T-helper 2 cell treated with Interferon-gamma antibody and Interleukin-4, amounts not matched to agents 5 μg/mL and 100 μg/mL, for 36 hours (primary cell): ENCODE measurements at regions not wholly inside any gene's neighbourhood (a gene's known extent, or its start where the extent isn't known, plus 50 kb on each side); places are given as distances from the start of the nearest gene placed in this dataset.

ENCODE experiments used
- DNase-seq: peaks from one replicate; pipeline ENCODE4 v3.0.0; 2021; ENCODE audit warnings: low spot score
- H3K27ac Mint-ChIP-seq: one replicate; pipeline ENCODE4 v1.8.0; 2021; ENCODE audit warnings: mild to moderate bottlenecking, mixed read lengths
- H3K27me3 Mint-ChIP-seq: one replicate; pipeline ENCODE4 v1.8.0; 2021; ENCODE audit warnings: low read depth, mixed read lengths
- H3K36me3 Mint-ChIP-seq: one replicate; pipeline ENCODE4 v1.8.0; 2021; ENCODE audit warnings: low read depth, mixed read lengths
- H3K4me1 Mint-ChIP-seq: one replicate; pipeline ENCODE4 v1.8.0; 2021; ENCODE audit warnings: low read depth, mixed read lengths
- H3K4me3 Mint-ChIP-seq: one replicate; pipeline ENCODE4 v1.8.0; 2022; ENCODE audit warnings: mild to moderate bottlenecking, moderate library complexity, mixed read lengths
- H3K9me3 Mint-ChIP-seq: one replicate; pipeline ENCODE4 v1.8.0; 2021; ENCODE audit warnings: mixed read lengths

DNA sequence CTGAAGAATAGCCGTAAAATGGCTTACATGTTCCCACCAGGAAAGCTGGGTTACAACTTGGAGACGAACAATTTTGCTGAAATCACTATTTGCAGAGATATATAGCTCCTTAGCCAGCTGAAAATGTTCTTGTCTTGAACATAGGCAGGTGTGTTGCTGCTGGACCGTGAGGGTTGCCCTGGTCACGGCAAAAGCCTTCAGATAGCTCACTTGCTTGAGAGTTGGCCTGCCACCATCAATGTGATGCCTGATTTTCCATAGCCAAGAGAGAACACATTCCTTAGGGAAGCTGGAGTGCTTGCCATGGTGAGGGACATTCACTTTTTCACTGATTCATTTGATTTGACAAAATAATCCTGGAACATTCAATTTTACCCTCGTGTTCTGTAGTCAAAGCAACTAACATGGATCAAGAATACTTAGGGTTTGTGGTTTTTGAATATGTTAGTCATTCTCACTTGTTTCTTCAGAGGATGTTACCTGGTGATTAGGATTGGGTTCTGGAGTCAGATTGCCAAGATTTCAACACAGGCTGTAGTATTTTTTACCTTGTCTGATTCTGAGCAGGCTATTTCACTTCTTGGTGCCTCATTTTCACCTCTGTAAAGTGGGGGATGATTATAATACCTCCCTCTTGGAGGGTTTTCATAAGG, 536.9 kb downstream of the RAPGEF2 start:
- no peaks in the 10 kb centered on the region for H3K27me3 Mint-ChIP-seq
- no peaks in the 10 kb centered on the region for H3K9me3 Mint-ChIP-seq
- no peaks in the 10 kb centered on the region for H3K4me1 Mint-ChIP-seq
- H3K36me3 Mint-ChIP-seq: no peaks in the 10 kb centered on the region
- no peak overlapping the region for H3K27ac Mint-ChIP-seq
- DNase-seq: no peak
- no peak overlapping the region for H3K4me3 Mint-ChIP-seq

DNA sequence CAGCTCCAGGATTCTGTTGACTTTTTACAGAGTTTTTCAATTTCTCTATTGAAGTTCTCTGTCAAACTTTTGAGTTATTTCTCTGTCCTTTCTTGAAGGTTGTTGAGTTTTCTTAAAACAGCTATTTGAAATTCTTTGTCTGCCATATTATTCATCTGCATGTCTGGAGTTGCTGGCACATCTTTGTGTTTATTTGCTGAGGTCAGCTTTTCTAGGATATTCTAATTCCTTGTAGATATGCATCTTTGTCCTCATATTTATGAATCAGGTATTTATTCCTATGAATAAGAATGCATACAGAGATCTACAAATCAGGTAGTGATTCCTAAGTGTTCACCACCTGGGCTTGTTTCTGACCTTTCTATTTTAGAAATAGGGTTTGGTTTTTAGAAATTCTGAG, 546.4 kb downstream of the RAPGEF2 start:
- Mint-ChIP-seq H3K4me1 (no peaks in the 10 kb centered on the region), H3K9me3 (no peaks in the 10 kb centered on the region), H3K27me3 (no peaks in the 10 kb centered on the region), H3K36me3 (no peaks in the 10 kb centered on the region), H3K4me3 (no peak overlapping the region), H3K27ac (no peak overlapping the region)
- no peak for DNase-seq

DNA sequence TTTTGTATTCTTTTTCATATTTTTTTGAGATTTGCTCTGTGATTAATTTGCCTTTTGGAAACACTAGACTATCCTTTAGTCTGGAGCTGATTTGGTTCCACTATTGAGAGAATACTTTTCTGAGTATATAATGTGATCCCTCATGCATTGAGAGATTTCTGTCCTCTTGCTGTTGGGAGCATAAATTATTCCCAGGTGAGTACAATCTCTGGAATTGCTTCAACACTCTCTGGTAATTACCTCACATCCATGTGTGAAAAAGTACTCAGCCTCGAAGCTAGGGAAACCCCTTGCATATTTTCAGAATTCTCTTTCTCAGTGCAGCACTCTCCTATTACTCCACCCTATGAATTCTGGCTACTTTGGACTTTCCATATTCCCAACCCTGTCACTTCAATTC, 550.0 kb downstream of the RAPGEF2 start:
- H3K36me3 Mint-ChIP-seq: no peaks in the 10 kb centered on the region
- no peaks in the 10 kb centered on the region for H3K9me3 Mint-ChIP-seq
- no peaks in the 10 kb centered on the region for H3K27me3 Mint-ChIP-seq
- no peaks in the 10 kb centered on the region for H3K4me1 Mint-ChIP-seq
- no peak for DNase-seq
- no peak overlapping the region for H3K4me3 Mint-ChIP-seq
- no peak overlapping the region for H3K27ac Mint-ChIP-seq

DNA sequence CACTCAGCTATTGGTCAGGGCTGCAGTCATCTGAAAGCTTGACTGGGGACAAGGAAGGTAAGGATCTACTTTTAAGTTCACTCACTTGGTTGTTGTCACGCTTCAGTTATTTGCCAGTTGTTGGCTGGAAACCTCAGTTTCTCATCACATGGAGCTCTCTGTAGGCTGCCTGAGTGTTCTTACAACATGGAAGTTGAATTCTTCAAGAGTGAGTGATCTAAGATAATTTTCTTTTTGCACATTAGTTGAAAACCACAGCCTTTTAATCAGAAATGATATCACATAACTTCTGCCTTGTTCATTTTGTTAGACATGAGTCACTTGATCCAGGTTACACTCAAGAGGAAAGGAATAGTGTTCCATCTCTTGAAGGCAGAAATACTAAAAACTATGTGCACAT, 552.7 kb downstream of the RAPGEF2 start:
- Mint-ChIP-seq H3K4me1 (no peaks in the 10 kb centered on the region), H3K36me3 (no peaks in the 10 kb centered on the region), H3K4me3 (no peak overlapping the region), H3K27ac (no peak overlapping the region), H3K27me3 (no peaks in the 10 kb centered on the region), H3K9me3 (peaks cover 4% of the 10 kb centered on the region)
- DNase-seq: no peak

DNA sequence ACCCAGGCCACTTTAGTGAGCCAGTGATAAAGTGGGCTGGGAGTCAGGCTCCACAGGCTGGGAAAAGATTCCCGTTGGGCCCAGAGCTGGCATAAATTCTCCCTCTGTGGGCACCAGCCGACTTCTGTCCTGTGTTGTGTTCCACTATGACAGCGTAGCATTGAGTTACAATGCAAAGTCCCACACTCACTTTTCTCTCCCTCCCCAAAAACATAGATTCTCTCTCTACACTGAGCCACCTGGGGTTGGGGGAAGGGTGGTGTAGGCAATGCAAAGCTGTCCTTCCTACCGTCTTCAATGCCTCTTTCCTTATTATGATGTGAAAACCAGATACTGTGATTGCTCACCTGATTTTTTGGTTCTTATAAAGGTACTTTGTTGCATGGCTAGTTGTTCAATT, 566.2 kb downstream of the RAPGEF2 start:
- H3K4me1 Mint-ChIP-seq: no peaks in the 10 kb centered on the region
- peaks cover 6% of the 10 kb centered on the region for H3K9me3 Mint-ChIP-seq
- no peaks in the 10 kb centered on the region for H3K36me3 Mint-ChIP-seq
- no peak for DNase-seq
- no peaks in the 10 kb centered on the region for H3K27me3 Mint-ChIP-seq
- H3K27ac Mint-ChIP-seq: no peak overlapping the region
- no peak overlapping the region for H3K4me3 Mint-ChIP-seq

DNA sequence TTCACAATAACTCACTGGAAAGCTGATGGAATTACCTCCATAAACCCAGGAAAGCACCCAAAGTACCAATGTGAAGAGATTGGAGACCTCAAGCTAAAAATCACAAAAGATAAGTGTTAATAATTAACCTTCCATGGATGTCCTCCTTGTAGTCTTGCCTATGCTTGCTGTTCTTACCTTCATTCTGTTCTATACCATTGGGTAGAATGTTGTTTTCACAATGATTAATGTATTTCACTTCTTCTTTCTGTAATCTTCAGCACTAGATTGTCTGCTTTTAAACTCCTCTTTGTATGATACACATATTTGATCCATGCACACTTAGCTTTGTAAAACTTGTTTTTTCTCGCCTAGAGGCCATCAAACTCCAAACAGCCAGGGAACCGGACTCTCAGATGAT, 570.3 kb downstream of the RAPGEF2 start:
- H3K9me3 Mint-ChIP-seq: no peaks in the 10 kb centered on the region
- H3K4me1 Mint-ChIP-seq: no peaks in the 10 kb centered on the region
- H3K36me3 Mint-ChIP-seq: no peaks in the 10 kb centered on the region
- H3K4me3 Mint-ChIP-seq: no peak overlapping the region
- H3K27me3 Mint-ChIP-seq: no peaks in the 10 kb centered on the region
- no peak overlapping the region for H3K27ac Mint-ChIP-seq
- no peak for DNase-seq

DNA sequence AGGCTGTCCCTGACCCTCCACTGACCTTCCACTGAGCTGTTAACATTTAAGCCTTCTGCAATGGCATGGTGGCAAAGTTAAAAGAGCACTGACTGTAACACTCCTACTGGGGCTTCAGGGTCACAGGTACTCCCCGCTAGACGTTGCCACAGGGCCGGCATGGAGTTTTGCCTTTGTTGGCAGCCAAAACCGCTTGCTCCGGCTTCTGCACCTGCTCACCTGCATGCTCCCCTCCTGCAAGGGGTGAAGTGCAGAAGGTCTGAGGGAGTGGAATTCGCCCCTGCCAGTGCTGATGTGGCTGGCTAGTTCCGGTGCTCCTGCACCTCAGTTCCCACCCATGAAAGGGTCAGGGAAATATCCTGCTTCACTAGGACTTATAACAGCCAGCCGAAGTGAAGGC, 571.4 kb downstream of the RAPGEF2 start:
- no peak for DNase-seq
- Mint-ChIP-seq H3K9me3 (no peaks in the 10 kb centered on the region), H3K27ac (no peak overlapping the region), H3K4me1 (no peaks in the 10 kb centered on the region), H3K4me3 (no peak overlapping the region), H3K36me3 (no peaks in the 10 kb centered on the region), H3K27me3 (no peaks in the 10 kb centered on the region)

DNA sequence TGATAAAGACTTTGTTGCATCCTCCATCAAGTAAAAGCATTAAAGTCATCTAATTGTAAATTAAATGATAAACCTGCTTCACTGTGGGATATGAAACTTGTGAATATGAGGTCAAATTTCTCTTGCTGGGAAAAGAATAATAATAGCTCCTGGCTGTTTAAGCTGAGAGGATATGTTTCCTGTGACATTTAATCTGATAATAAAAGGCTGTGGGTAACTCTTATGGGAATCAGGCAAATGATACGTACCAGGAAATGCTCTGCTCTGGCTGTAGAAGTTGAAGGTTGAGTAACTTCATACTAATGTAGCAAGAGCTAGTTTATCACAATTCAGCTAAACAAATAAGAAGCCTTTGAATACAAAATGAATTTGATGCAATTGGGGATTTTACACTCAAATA, 574.6 kb downstream of the RAPGEF2 start:
- H3K9me3 Mint-ChIP-seq: peaks cover 8% of the 10 kb centered on the region
- H3K27ac Mint-ChIP-seq: no peak overlapping the region
- H3K4me1 Mint-ChIP-seq: no peaks in the 10 kb centered on the region
- no peak for DNase-seq
- no peaks in the 10 kb centered on the region for H3K36me3 Mint-ChIP-seq
- no peak overlapping the region for H3K4me3 Mint-ChIP-seq
- H3K27me3 Mint-ChIP-seq: no peaks in the 10 kb centered on the region

DNA sequence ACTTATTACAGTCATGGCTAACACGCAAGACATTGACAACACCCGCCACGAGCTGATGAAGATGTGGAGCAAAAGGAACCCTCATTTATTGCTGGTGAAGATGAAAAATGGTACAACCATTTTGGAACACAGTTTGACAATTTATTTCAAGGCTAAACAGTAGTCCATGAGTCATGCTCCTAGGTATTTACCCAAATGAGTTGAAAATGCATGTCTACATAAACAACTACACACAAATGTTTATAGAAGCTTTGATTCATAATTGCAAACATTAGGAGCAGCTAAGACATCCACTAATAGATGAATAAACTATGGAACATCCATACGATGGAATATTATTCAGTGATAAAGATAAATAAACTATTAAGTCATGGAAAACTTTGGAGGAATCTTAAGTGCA, 580.1 kb downstream of the RAPGEF2 start:
- Mint-ChIP-seq H3K36me3 (no peaks in the 10 kb centered on the region), H3K4me1 (no peaks in the 10 kb centered on the region), H3K9me3 (peaks cover 11% of the 10 kb centered on the region), H3K4me3 (no peak overlapping the region), H3K27ac (no peak overlapping the region), H3K27me3 (no peaks in the 10 kb centered on the region)
- no peak for DNase-seq

DNA sequence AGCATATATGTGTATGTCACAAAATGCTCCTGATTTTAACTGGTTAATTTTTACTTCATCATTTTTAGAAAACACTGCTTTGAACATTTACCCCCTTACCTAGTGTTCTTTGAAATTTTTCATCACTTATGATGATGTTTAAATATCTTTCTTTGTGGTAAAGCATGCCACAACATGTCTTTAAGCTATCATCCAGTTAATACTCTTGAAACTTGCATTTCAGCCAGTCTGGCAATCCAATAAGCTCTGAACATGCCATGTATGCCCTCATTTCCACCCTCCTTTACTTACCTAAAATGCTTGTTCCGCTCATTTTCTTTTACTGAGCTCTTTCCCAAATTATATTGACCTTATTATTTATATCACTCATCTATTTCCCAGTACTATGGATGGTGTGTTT, 581.2 kb downstream of the RAPGEF2 start:
- H3K9me3 Mint-ChIP-seq: peaks cover 12% of the 10 kb centered on the region
- no peaks in the 10 kb centered on the region for H3K36me3 Mint-ChIP-seq
- no peak for DNase-seq
- no peaks in the 10 kb centered on the region for H3K27me3 Mint-ChIP-seq
- no peaks in the 10 kb centered on the region for H3K4me1 Mint-ChIP-seq
- H3K4me3 Mint-ChIP-seq: no peak overlapping the region
- no peak overlapping the region for H3K27ac Mint-ChIP-seq

DNA sequence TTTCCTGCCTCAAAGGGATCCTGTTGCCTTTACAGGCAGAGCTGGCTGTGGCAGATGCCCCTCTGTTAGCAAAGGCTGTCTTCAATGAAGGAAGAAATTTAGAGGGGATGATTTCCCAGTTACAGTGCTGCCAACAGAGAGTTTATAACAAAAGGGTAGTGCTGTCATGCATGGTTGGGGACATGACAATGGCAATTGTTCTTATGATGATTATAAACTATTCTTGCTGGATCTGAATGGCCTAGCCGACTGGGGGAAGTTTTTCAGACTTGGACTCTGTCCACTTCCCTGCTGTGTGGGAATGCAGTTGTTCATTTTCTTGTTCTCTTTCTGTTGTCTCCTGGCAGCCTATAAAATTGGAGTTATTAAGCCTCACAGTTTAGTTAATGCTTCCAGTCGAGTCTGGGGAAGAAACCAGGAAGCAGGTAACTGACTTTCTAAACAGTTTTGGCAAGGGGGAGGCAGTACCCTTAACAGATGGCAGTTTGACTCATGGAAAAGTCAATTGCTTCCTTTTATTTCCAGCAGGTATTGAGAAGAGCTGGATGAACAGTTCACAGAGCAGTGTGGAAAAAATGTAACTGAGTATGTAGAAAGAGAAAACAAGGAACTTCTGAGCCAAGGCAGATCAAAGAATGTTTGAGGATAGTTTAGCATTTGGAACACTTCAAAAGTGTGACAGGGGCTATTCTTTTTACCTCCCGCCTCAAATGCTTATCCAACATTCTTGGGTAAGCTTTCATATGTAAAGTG, 582.6 kb downstream of the RAPGEF2 start:
- Mint-ChIP-seq H3K27ac (no peak overlapping the region), H3K36me3 (no peaks in the 10 kb centered on the region), H3K4me3 (no peak overlapping the region), H3K27me3 (no peaks in the 10 kb centered on the region), H3K4me1 (no peaks in the 10 kb centered on the region), H3K9me3 (peaks cover 12% of the 10 kb centered on the region)
- DNase-seq: no peak

DNA sequence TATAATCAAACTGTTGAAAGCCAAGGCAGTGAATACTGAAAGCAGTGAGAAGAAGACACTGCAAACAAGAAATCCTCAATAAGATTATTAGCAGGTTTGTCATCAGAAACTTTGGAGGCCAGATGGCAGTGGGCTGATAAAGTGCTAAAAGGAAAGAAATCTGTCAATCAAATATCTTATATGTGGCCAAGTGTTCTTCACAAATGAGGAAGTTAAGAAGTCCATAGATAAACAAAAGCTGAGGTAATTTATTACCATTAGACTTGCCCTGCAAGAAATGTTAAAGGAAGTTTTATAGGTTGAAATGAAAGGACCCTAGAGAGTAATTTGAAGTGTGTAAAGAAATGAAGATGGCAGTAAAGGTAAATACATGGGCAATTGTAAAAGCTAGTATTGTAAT, 586.6 kb downstream of the RAPGEF2 start:
- Mint-ChIP-seq H3K4me1 (no peaks in the 10 kb centered on the region), H3K27me3 (no peaks in the 10 kb centered on the region), H3K4me3 (no peak overlapping the region), H3K36me3 (no peaks in the 10 kb centered on the region), H3K9me3 (peaks cover 19% of the 10 kb centered on the region), H3K27ac (no peak overlapping the region)
- DNase-seq: no peak

DNA sequence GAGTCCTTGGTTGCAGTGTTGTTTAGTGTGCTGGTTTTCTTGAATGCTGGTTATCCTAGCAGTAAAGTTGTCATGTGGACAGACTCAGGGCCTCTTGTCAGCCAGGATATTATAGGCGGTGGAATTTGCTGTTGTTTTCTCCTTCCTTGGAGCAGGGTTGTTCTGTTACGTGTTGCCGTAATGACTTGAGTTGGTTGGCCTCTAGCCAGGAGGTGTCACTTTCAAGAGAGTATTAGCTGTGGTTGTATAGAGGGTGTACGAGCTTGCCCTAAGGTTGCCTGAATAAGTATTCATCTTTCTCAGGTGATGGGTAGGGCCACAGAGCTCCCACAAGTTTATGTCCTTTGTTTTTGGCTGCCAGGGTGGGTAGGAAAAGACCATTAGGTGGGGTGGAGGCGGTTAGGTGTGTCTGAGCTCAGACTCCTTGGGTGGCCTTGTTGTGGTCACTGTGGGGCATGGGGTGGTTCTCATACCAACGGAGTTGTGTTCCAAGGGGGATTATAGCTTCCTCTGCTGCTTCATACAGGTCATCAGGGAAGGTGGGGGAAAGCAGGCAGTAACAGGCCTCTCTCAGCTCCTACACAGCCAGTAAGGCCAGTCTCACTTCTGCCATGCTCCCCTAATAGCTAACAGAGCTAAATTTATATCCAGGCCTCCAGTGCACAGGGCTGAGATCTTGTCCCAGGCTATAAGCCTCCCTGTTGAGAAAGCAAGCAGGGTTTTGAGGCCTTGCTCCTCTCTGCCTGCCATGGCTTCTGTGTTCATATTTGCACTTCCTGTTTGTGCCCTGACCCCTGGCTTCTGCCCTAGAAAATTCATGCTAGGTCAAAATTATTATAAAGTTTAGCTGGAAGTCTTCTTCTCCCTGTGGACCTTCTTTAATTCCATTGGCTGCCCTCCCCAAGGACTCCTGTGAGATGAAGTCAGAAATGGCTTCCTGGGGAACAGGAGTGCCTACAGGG, 594.7 kb downstream of the RAPGEF2 start:
- DNase-seq: no peak
- Mint-ChIP-seq H3K27ac (no peak overlapping the region), H3K4me1 (no peaks in the 10 kb centered on the region), H3K36me3 (no peaks in the 10 kb centered on the region), H3K4me3 (no peak overlapping the region), H3K27me3 (no peaks in the 10 kb centered on the region), H3K9me3 (peaks cover 6% of the 10 kb centered on the region)

DNA sequence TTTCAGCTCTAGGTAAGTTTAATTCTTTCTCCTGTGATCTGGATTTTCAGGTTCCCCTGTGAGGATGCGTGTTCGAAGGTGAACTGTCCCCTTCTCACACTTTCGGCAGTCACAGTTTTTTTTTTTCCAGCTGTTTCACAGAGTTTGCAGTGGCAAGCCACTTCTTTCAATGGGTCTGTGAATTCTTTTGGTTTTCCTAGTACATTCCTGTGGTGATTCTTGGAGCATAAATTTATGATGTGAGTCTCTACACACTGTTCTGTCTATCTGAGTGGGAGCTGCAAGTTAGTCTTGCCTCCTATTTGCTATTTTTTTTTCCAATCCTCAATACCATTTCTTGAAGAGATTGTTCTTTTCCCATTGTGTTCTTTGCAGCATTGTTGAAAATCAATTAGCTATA, 595.5 kb downstream of the RAPGEF2 start:
- DNase-seq: no peak
- no peaks in the 10 kb centered on the region for H3K27me3 Mint-ChIP-seq

More for the DNA sequence above, 595.5 kb downstream of the RAPGEF2 start:
- H3K4me1 Mint-ChIP-seq: no peaks in the 10 kb centered on the region
- H3K4me3 Mint-ChIP-seq: no peak overlapping the region
- no peaks in the 10 kb centered on the region for H3K9me3 Mint-ChIP-seq
- no peaks in the 10 kb centered on the region for H3K36me3 Mint-ChIP-seq
- H3K27ac Mint-ChIP-seq: no peak overlapping the region
